HG02885 (cell line): ENCODE measurements at regions not wholly inside any gene's neighbourhood (a gene's known extent, or its start where the extent isn't known, plus 50 kb on each side); places are given as distances from the start of the nearest gene placed in this dataset.
"Not testable (repeated sequence)": the region's sequence is repeated elsewhere in the genome, so short reads cannot be mapped to it uniquely, and the experiment has no call there.

ENCODE experiments used
- ATAC-seq: cut with Tn5 transposase; IDR thresholded peaks from one replicate; pipeline ENCODE4 v1.9.1; 2021; ENCODE audit warnings: mild to moderate bottlenecking; ENCODE audit not compliant: unreplicated experiment, poor library complexity

DNA sequence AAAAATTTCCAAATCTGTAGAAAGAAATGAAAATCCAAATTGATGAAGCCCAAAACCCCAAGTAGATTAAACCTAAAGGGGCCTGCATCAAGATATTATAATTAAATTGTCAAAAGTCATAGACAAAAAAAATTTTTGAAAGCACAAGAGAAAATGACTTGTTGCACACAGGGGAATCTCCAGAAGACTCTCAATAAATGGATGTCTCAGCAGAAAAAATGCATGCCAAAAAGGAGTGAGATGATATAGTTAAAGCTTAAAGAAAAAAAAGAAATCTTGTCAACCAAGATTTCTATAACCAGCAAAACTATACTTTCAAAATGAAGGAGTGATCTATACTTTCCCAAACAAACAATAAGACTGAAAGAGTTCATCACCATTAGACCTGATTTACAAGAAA, 393.2 kb upstream of the SPAG17 start:
- ATAC-seq = no peak

DNA sequence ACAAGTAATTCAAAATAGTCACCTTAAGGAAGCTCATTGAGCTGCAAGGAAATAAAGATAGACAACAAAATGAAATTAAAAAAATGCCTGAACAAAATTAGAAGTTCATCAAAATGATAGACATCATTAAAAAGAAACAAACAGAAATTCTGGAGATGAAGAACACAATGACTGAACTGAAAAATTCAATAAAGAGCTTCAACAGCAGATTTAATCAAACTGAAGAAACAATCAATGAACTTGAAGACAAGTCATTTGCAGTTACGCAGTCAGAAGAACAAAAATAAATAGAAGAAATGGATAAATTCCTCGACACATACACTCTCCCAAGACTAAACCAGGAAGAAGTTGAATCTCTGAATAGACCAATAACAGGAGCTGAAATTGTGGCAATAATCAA, 390.0 kb upstream of the SPAG17 start:
- no peak for ATAC-seq

DNA sequence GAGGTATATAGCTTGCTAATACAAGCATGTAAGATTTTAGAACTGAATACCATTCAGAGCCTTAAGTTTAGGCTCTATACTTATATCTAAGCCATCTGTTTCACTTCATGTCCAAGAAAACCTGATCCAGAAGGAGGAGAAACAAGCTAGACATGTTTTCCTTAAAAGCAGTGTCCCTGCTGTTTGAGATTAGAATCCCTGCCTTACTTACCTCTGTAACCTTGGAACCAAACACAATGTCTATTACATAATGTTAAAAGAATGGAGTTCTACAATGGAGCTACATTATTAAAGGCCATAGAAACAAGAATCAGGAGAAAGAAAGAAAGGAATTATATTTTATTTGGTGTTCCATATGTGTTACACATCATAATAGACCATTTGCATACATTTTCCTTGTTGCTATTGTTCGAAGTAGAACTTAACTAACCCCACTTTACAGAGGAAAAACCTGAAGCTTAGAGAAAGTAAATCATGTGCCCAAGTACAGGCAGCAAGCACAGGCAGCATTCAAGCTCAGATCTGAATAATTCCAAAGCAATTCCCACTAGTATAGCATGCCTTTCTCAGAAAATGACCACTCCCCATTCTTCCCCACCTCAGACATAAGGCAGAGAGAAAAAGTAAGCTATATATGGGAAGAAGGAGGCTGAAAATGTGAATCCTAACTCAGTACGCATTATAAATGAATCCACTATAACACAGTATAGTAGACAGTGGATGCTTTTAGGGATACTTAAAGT, 380.1 kb upstream of the SPAG17 start:
- ATAC-seq = no peak

DNA sequence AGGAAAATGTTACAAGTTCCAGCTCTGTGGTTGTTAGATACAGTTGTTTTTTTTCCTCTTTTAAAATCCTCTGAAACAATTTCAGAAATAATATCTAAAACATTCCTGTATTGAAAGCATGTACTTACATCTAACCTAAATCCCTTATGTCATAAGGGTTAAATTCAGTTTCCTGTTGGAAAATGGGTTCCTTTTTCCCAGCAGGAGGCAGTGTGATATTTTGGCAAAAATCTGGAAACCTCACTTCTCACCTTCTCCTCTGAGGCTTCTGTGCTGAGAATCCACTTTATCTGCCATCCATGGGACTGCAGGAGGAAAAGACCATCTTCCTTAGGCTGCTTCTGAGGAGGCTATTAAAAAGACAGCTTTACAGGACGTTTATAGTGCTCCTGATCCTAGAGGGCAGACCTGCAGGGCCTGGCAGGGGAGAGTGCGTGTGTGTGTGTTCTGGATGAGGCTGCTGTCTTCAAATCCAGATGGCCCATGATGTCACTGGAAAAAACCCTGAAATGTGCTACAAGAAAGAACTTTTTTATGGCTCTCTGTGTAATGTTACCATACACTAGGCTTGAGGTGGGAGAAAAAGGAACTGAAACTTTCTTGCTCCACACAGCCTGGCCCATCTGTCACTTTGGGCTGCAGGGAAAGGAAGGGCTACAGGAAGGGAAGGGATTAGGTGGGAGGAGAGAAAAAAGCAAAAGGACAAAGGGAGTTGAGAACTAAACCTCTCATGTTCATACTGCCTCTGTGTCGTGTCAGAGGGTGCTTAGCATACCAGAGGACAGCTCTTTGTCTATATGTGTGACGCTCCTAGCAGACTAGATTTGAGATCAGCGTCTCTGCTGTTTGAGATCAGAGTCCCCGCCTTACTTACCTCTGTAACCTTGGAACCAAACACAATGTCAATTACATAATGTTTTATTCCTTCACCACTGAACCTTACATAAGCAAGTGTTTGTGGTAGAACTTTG, 379.2 kb upstream of the SPAG17 start:
- peak; percentile 77 for ATAC-seq

DNA sequence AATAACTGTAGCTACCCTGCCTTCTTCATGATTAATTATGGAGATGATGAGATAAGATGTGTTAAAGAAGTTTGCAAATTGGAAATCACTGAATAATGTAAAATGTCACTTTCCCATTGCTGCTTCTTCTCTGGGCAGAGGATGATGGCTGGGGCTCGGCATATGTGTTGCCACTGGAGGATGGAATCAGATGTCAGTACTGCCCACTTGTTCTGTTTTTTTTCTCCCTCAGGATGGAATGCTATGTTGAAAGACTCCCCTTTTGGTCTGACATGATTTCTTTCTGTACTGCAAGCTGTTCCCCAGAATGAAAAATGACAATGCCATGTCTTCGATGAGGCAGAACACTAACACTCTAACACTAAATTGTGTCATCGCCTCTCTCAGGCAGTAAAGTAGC, 373.9 kb upstream of the SPAG17 start:
- ATAC-seq = no peak

DNA sequence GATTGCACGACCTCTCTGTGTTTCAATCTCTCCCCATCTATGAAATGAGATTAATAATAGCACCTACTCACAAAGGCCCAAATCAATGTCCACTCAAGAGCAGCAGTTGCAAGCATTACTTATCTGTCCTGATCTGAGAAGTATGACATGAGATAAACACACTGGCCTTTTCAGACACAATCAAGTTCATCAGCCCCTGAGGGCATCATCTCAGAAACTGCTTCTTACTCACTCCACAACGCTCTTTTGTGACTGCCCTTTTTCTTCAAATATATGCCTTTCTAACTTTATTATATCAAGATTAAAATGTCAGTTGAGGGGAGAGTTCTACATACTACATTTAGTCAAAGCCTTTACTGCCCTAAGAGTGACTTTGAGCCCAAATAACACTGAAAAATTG, 371.9 kb upstream of the SPAG17 start:
- ATAC-seq = no peak

DNA sequence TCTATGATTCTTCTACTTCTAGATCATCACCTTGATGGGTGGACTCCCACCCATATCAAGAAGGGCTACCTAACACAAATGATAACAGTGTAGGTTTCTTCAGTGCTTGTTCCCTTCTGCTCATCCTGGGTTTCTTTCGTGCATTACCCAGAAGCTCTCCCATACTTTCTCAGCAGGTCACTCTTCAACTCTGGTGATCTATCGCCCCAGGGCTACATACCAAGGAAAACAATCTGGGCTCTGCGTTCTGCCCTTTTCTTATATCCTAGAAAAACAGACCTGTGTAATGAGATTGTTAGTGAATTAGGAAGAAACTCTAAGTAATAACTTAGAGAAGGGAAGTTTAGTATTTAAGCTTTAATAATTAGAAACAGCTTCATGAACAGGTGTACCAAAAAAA, 370.6 kb upstream of the SPAG17 start:
- no peak for ATAC-seq

DNA sequence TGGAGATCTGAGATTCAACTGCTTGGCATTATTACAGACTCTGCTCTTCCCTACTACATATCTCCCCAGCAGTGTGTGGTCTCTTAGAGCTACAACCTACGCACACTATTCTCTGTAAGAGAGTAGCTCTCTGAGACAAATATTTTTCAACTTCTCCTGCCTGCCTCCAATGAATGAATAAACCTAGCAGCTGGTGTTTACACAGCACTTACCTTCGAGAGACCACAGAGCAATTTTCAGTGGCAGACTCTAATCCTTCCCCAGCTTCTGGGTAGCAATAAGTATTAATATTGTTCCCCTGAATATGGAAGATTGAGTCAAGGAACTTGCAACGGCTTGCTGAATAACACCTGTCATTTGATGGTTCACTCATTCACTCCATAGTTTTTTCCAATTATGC, 350.9 kb upstream of the SPAG17 start:
- ATAC-seq = no peak

DNA sequence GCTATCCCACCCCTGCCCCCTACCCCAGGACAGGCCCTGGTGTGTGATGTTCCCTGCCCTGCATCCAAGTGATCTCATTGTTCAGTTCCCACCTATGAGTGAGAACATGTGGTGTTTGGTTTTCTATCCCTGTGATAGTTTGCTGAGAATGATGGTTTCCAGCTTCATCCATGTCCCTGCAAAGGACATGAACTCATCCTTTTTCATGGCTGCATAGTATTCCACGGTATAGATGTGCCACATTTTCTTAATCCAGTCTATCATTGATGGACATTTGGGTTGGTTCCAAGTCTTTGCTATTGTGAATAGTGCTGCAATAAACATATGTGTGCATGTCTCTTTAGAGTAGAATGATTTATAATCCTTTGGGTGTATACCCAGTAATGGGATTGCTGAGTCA, 326.9 kb upstream of the SPAG17 start:
- not testable (repeated sequence) for ATAC-seq

DNA sequence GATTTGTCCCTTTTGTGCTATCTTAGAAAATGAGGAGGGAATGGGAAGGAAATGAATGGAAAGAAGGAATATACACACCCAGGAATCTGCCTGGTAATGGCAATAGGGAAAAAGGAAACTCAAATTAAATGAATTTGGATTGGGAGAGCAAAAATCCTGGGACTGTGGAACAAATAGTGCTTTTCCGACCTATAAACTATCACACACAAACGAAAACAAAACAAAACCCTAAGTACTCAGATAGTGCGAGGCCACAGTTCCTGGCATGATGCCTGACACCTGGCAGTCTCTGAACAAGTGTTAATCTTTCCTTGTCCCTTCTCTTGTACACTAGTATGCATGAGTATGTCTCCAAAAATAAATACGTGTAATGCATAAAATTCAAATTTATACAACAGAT, 319.8 kb upstream of the SPAG17 start:
- no peak for ATAC-seq

DNA sequence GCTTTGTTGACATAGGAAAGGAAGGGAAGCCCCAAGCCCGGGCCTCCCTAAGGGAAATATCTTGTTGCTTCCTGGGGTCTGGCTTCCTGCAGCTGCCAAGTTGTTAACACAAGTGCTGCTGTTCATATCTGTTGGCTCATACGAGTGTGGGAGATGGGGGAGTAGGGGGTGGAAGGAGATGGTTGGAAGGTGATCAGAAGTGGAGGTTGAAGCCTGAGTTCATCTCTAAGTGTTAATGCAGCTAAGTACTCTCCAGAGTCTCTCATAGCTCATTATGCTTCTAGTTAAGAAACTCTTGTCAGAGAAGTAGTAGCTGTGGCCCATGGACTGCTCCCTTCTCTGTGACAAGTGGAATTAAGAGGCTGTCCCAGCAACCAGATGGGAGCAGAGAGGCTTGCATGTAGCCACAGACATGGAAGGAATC, 319.2 kb upstream of the SPAG17 start:
- ATAC-seq = no peak

DNA sequence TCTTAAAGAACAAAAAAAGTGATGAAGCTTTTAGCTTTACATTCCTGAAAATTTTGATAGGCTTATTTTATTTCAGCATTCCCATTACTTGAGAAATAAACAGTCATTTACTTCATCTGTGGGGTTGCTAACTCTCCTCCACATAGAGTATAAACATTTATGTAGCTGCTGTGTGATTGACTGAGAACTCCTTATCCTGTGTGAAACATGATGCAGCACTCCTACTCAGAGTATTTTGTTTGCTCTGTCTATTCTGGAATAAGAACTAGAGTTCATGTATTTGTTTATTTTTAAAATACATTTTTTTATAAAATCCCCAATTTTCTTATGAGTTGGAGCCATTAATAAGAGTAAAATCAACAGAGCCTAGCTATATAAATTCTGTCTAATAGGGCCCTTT, 318.7 kb upstream of the SPAG17 start:
- ATAC-seq = no peak

DNA sequence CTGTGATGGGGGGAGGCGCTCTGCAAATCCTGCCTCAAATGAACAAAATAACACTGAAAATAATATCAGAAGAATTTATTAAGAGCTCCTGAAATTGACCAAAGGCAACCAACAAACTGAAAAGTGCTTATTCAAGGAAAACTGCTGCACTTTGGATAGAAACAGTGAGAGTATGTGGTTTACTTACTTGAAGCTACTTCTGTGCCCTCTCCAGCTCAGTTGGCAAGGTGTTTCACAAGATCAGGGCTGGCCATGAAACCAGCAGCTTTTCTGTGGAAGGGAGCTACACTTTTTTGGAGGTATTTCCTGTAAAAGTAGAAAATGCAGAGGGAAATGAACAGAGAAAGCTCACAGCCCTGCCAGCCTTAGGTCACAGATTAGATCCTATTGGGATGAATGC, 310.0 kb upstream of the SPAG17 start:
- no peak for ATAC-seq

DNA sequence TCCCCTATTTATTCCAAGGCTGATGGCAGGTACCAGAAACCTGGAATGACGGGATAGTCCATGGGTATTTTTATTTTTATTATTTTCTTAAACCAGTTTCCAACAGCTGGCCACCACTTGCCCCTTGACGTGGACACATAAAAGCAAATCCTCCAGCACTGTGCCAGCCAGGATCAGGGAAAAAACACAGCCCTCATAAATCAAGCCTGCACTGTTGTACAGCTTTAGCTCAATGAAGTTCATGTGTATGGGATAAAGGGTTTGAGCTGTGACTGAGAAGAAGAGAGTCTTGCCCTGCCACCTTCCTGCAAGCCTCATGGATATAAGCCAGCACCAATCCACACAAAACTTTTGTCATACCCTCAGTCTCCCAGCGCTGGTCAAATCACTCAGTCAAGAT, 303.8 kb upstream of the SPAG17 start:
- ATAC-seq = no peak

DNA sequence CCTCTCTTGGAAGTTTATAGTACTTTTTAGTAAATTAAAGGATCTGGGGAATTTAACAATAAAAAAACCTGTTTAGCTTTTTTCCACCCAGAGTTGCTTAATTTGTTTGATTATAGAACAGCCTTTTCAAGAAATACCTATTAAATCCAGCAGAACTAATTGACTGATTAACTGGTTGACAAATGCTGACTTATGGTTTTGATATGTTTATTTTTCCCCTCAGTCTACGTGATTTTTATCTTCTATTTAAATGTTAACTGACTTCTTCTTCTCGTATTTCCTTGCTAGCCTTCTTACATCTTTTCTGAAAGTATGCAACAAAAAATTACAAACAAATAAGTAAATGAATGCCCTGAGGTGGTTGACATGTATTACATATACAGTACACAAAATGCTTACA, 302.9 kb upstream of the SPAG17 start:
- no peak for ATAC-seq

DNA sequence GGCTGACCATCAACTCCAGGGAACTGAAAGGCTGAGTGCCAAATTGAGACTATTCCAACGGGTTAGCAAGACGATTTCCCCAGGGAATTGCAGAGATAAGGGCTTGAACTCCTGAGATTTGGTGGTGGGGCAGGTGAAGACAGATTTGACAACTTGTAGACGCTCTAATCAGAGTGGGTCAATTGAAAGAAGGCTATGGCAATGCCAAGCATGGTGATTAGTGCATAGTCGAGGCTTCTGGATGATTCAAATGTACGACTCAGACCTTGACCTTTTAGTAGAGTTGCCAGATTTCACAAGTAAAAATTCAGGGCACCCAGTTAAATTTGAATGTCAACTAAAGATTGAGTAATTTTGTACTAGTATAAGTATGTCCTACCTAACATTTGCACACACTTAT, 302.1 kb upstream of the SPAG17 start:
- ATAC-seq = no peak

DNA sequence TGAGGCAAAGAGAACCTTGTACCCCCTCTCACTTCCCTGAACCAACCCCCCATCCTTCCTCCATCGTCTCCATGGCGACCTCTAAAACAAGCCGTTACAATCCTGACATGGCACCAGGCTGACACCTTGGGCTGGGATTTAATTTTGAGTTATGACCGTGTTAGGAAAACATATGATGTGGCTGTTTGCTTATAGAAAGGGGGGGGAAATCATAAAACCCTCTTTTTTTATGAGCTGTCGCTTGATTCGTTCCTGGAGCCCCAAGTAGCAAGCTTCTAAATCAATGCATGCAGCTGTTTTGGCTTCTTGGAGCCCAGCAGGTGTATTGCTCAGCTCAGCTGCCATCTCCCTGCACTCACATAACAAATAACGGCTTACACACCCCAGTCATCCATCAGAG, 301.2 kb upstream of the SPAG17 start:
- ATAC-seq = no peak

DNA sequence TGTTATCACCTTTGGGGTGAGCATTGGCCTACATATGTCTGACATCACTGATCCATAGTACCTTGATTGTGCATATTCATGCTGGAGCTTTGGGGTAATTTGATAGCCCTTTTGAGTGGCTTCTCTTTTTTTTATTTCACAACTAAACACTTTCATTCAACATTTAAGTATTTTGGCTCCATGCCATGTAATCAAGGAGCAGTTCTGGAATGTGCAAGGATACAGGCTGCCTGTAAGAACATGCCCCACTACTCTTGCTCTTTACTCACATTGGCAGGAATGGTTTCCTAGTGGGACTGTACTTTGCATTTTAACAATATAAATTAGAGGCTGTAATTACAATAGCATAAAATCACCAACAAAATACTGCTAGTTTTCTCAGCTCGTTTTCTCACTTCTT, 300.7 kb upstream of the SPAG17 start:
- no peak for ATAC-seq

DNA sequence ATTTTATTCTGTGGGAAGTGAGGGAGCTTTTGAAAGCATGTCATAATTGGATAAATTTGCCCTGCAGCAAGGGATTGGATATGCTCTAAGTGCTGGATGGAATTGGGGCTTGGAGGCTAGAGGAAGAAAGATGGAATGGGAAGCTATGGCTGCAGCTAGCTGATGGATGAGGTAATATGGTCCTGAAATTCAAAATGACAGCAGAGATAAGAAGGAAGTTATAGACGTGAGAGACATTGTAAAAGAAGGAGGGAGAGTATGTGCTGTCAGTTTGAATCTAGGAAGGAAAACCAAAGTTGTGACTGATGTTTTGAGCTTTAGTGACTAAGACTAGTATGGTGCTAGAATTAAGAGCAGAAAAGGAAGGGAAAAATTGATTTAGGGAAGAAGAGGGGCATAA, 299.9 kb upstream of the SPAG17 start:
- ATAC-seq = no peak

DNA sequence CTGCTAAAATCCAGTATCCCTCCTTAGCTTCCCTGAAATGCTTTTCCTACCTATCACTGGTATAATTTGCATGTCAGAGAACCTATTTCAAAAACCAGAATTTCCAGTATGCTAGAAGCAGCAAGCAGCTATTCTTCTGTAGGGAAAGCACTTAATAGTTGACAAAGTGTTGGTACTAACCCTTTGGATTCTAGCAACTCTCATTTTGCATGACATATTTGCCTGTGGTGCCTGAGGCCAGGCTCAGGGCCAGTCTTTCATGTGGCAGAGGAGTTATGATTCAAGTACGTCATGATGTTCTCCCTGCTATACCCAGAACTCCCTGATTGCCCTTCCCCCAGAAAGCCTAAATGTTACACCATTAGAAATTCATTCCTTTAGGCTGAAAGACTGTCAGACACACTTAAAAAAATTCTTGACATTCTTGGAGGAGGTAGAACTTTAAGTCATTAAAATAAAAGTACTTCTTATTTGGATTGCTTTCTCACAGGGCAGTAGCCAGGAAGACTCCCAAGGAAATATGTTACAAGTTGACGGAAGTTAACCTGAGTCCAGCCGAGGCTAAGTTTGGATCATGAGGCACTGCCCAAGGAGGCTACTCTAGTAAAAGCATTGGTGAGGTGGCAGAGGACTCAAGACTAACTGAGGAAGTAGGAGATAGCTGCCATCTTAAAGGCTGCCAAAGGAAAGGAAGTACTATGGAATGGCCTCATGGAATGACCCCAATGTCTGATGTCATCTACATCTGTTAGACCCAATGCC, 298.4 kb upstream of the SPAG17 start:
- ATAC-seq = no peak

DNA sequence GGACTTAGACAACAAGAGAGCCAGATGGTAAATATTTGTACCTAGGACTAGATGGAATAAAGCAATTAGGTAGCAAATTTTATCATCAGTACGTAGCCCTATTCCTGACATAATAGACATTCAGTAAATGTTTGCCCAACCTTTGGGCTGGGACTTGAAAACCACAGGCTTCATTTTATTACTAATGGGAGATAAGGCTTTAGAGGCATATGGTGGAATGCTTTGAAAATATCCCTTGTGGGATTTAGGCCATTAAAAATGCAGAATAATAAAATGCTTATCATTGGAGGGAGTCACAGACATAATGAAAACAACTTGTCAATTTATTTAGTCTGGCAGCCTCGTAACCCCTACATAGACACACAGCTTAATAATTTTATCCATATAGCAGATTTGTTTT, 296.1 kb upstream of the SPAG17 start:
- ATAC-seq = no peak
